ENCODE measurements at regions not wholly inside any gene's neighbourhood (a gene's known extent, or its start where the extent isn't known, plus 50 kb on each side); places are given as distances from the start of the nearest gene placed in this dataset.
"Not testable (repeated sequence)": the region's sequence is repeated elsewhere in the genome, so short reads cannot be mapped to it uniquely, and the experiment has no call there.

- no peaks in the 10 kb centered on the region for H3K4me1 ChIP-seq (ENCODE audit: control insufficient read depth in 1 of 2, extremely low read depth in 1 of 2, insufficient read depth in 2 of 2, low read length in 2 of 2)
- no peaks in the 10 kb centered on the region for H3K9me3 Mint-ChIP-seq
- peaks cover 0 to 3% of the 10 kb centered on the region in 2 experiments for H3K27me3 ChIP-seq (replicated peaks in 1 of 2; ENCODE audit: control insufficient read depth in 2 of 2, extremely low read depth in 1 of 2, insufficient read depth in 2 of 2, low read length in 1 of 2)
- no peak overlapping the region for H3K4me3 ChIP-seq (ENCODE audit: control insufficient read depth in 1 of 2, extremely low read depth in 1 of 2, low read length in 1 of 2)
- H3K27me3 Mint-ChIP-seq: peaks cover 3 to 5% of the 10 kb centered on the region in 2 donors
- H3K27ac ChIP-seq (ENCODE audit: low read length): no peak overlapping the region
- POLR2A ChIA-PET: no interaction called here
- CTCF ChIA-PET: no interaction called here
- H3K36me3 Mint-ChIP-seq: no peaks in the 10 kb centered on the region
- H3K9me3 ChIP-seq: no peaks in the 10 kb centered on the region
- WGBS (ENCODE audit: insufficient coverage): no CpG with 5 or more reads among the region's 2 CpGs
- H3K27ac Mint-ChIP-seq: no peak overlapping the region
- no peaks in the 10 kb centered on the region for H3K4me1 Mint-ChIP-seq
- DNase-seq (no peak), ATAC-seq (replicated peaks in 1 of 4) (no peak)
- H3K36me3 ChIP-seq (ENCODE audit: control insufficient read depth in 2 of 2, extremely low read depth in 1 of 2, insufficient read depth in 1 of 2, low read length in 1 of 2): no peaks in the 10 kb centered on the region
- no peak overlapping the region for H3K4me3 Mint-ChIP-seq
These were observed 57.5 kb upstream of the EPHB1 start for GRCh38 chr3:134737516-134737915.

GRCh38 chr3:134740077-134740476, 55.0 kb upstream of the EPHB1 start:
- H3K27ac Mint-ChIP-seq; POLR2A ChIA-PET; H3K27ac ChIP-seq (ENCODE audit: low read length); H3K4me1 Mint-ChIP-seq; H3K27me3 ChIP-seq (replicated peaks in 1 of 2; ENCODE audit: control insufficient read depth in 2 of 2, extremely low read depth in 1 of 2, insufficient read depth in 2 of 2, low read length in 1 of 2); H3K4me3 Mint-ChIP-seq; CTCF ChIA-PET; DNase-seq; H3K4me3 ChIP-seq (ENCODE audit: control insufficient read depth in 1 of 2, extremely low read depth in 1 of 2, low read length in 1 of 2); H3K27me3 Mint-ChIP-seq; H3K9me3 Mint-ChIP-seq; H3K9me3 ChIP-seq; H3K36me3 ChIP-seq (ENCODE audit: control insufficient read depth in 2 of 2, extremely low read depth in 1 of 2, insufficient read depth in 1 of 2, low read length in 1 of 2); H3K4me1 ChIP-seq (ENCODE audit: control insufficient read depth in 1 of 2, extremely low read depth in 1 of 2, insufficient read depth in 2 of 2, low read length in 2 of 2); ATAC-seq (replicated peaks in 1 of 4); H3K36me3 Mint-ChIP-seq: not testable (repeated sequence)
- 56% methylated on average over 2 of the region's 7 CpGs for WGBS (ENCODE audit: insufficient coverage)

GRCh38 chr3:134742202-134742601, 52.9 kb upstream of the EPHB1 start:
- Histone ChIP-seq H3K4me1 (ENCODE audit: control insufficient read depth in 1 of 2, extremely low read depth in 1 of 2, insufficient read depth in 2 of 2, low read length in 2 of 2) (no peaks in the 10 kb centered on the region), H3K27ac (ENCODE audit: low read length) (no peak overlapping the region), H3K9me3 (no peaks in the 10 kb centered on the region), H3K27me3 (replicated peaks in 1 of 2; ENCODE audit: control insufficient read depth in 2 of 2, extremely low read depth in 1 of 2, insufficient read depth in 2 of 2, low read length in 1 of 2) (peaks cover 0 to 3% of the 10 kb centered on the region in 2 experiments), H3K4me3 (ENCODE audit: control insufficient read depth in 1 of 2, extremely low read depth in 1 of 2, low read length in 1 of 2) (no peak overlapping the region), H3K36me3 (ENCODE audit: control insufficient read depth in 2 of 2, extremely low read depth in 1 of 2, insufficient read depth in 1 of 2, low read length in 1 of 2) (no peaks in the 10 kb centered on the region)
- Mint-ChIP-seq H3K27me3 (peaks cover 3 to 6% of the 10 kb centered on the region in 2 donors), H3K9me3 (peaks cover 0 to 6% (median 2%) of the 10 kb centered on the region in 3 donors), H3K4me3 (no peak overlapping the region), H3K36me3 (no peaks in the 10 kb centered on the region), H3K4me1 (no peaks in the 10 kb centered on the region), H3K27ac (no peak overlapping the region)
- ChIA-PET POLR2A (no interaction called here), CTCF (no interaction called here)
- WGBS (ENCODE audit: insufficient coverage): 20% methylated on average over 1 of the region's 1 CpG
- no peak for ATAC-seq (replicated peaks in 1 of 4)
- no peak for DNase-seq

DNA sequence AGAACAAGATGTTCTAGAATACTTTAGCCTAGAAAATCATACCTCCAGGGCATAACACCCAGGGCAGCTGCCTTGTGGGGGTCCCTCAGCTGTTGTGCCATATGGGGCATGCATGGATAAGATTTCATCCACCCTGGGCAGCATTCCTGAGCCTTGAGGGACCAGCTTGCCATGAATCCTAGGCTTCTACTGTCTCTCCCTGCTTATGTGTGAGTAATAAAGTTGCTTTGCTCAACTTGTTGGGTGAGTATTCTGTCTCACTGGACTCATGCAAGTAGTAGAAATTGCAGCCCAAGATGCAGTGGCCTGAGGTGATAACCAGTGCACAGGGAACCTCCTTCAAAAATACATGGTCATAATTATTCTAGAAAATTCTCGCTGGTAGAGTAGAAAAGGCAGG, 52.1 kb upstream of the EPHB1 start:
- Mint-ChIP-seq H3K27me3 (peaks cover 3 to 6% of the 10 kb centered on the region in 2 donors), H3K9me3 (peaks cover 0 to 6% (median 2%) of the 10 kb centered on the region in 3 donors), H3K36me3 (no peaks in the 10 kb centered on the region), H3K27ac (no peak overlapping the region), H3K4me1 (no peaks in the 10 kb centered on the region), H3K4me3 (no peak overlapping the region)
- WGBS (ENCODE audit: insufficient coverage): no CpG with 5 or more reads among the region's 1 CpG
- Histone ChIP-seq H3K27ac (ENCODE audit: low read length) (no peak overlapping the region), H3K9me3 (no peaks in the 10 kb centered on the region), H3K27me3 (replicated peaks in 1 of 2; ENCODE audit: control insufficient read depth in 2 of 2, extremely low read depth in 1 of 2, insufficient read depth in 2 of 2, low read length in 1 of 2) (no peaks in the 10 kb centered on the region), H3K36me3 (ENCODE audit: control insufficient read depth in 2 of 2, extremely low read depth in 1 of 2, insufficient read depth in 1 of 2, low read length in 1 of 2) (no peaks in the 10 kb centered on the region), H3K4me3 (ENCODE audit: control insufficient read depth in 1 of 2, extremely low read depth in 1 of 2, low read length in 1 of 2) (no peak overlapping the region), H3K4me1 (ENCODE audit: control insufficient read depth in 1 of 2, extremely low read depth in 1 of 2, insufficient read depth in 2 of 2, low read length in 2 of 2) (no peaks in the 10 kb centered on the region)
- no peak for ATAC-seq (replicated peaks in 1 of 4)
- ChIA-PET CTCF (no interaction called here), POLR2A (no interaction called here)
- DNase-seq: no peak
